ENCODE measurements at regions not wholly inside any gene's neighbourhood (a gene's known extent, or its start where the extent isn't known, plus 50 kb on each side); places are given as distances from the start of the nearest gene placed in this dataset.

DNA sequence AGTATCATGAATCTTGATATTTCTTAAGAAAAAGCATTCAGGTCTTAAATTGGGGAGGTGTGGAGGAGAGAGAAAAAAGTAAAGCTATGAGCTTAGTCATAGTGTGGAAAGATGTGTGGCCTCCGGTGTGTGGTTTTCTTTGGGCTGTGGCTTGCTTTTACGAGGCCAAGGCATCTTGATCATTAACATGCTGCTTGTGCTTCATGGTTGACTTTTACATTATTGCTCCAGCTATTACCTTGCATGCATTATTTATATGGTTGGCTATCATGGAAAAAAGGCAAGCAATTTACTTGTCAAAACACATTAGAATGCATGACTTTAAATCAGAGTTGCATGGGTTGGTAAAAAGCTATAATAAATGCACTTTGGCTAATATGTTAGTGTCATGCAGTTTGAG lies 300.7 kb upstream of the ADARB2 start:
- TF ChIP-seq POLR2AphosphoS5 (IDR thresholded peaks at IDR 0.05; ENCODE audit: low read depth, low read length): no peak
- no peak for TF ChIP-seq POLR2A (IDR thresholded peaks at IDR 0.05; ENCODE audit: low read depth, low read length)
- no peak for TF ChIP-seq TAF1 (IDR thresholded peaks at IDR 0.05; ENCODE audit: borderline replicate concordance, low read depth, low read length)

All from GM12892 (cell line).